ENCODE measurements at regions not wholly inside any gene's neighbourhood (a gene's known extent, or its start where the extent isn't known, plus 50 kb on each side); places are given as distances from the start of the nearest gene placed in this dataset.
"Not testable (repeated sequence)": the region's sequence is repeated elsewhere in the genome, so short reads cannot be mapped to it uniquely, and the experiment has no call there.

- H3K9me3 ChIP-seq (ENCODE audit: control insufficient read depth, low read length) = no peaks in the 10 kb centered on the region
- no peaks in the 10 kb centered on the region for H3K4me1 ChIP-seq (ENCODE audit: control insufficient read depth, insufficient read depth, low read length)
- no peak overlapping the region for H3K9ac ChIP-seq (ENCODE audit: low read length)
- no peak overlapping the region for H3K4me3 ChIP-seq (ENCODE audit: low read length)
- H3K27me3 ChIP-seq (ENCODE audit: control insufficient read depth, insufficient read depth, low read length) = no peaks in the 10 kb centered on the region
- no peaks in the 10 kb centered on the region for H3K36me3 ChIP-seq (ENCODE audit: control insufficient read depth, insufficient read depth, low read length)
Measured at GRCh38 chr5:17730421-17730820, 96.2 kb downstream of the TAF11L14 start.

- Histone ChIP-seq H3K27me3 (ENCODE audit: control insufficient read depth, insufficient read depth, low read length) (no peaks in the 10 kb centered on the region), H3K4me3 (ENCODE audit: low read length) (no peak overlapping the region), H3K4me1 (ENCODE audit: control insufficient read depth, insufficient read depth, low read length) (no peaks in the 10 kb centered on the region), H3K36me3 (ENCODE audit: control insufficient read depth, insufficient read depth, low read length) (no peaks in the 10 kb centered on the region), H3K9me3 (ENCODE audit: control insufficient read depth, low read length) (no peaks in the 10 kb centered on the region), H3K9ac (ENCODE audit: low read length) (no peak overlapping the region)
Measured at GRCh38 chr5:17732351-17732923, 98.2 kb downstream of the TAF11L14 start.

GRCh38 chr5:17734011-17734410, 99.8 kb downstream of the TAF11L14 start:
- no peaks in the 10 kb centered on the region for H3K9me3 ChIP-seq (ENCODE audit: control insufficient read depth, low read length)
- no peaks in the 10 kb centered on the region for H3K27me3 ChIP-seq (ENCODE audit: control insufficient read depth, insufficient read depth, low read length)

GRCh38 chr5:17735761-17736160, 101.5 kb downstream of the TAF11L14 start:
- H3K36me3 ChIP-seq (ENCODE audit: control insufficient read depth, insufficient read depth, low read length) = no peaks in the 10 kb centered on the region
- no peak overlapping the region for H3K9ac ChIP-seq (ENCODE audit: low read length)
- no peak overlapping the region for H3K4me3 ChIP-seq (ENCODE audit: low read length)
- no peaks in the 10 kb centered on the region for H3K4me1 ChIP-seq (ENCODE audit: control insufficient read depth, insufficient read depth, low read length)
- no peaks in the 10 kb centered on the region for H3K9me3 ChIP-seq (ENCODE audit: control insufficient read depth, low read length)
- H3K27me3 ChIP-seq (ENCODE audit: control insufficient read depth, insufficient read depth, low read length) = no peaks in the 10 kb centered on the region

More at GRCh38 chr5:17734011-17734410, 99.8 kb downstream of the TAF11L14 start:
- H3K9ac ChIP-seq (ENCODE audit: low read length) = no peak overlapping the region
- H3K36me3 ChIP-seq (ENCODE audit: control insufficient read depth, insufficient read depth, low read length) = no peaks in the 10 kb centered on the region
- no peak overlapping the region for H3K4me3 ChIP-seq (ENCODE audit: low read length)
- no peaks in the 10 kb centered on the region for H3K4me1 ChIP-seq (ENCODE audit: control insufficient read depth, insufficient read depth, low read length)

- Histone ChIP-seq H3K27me3 (ENCODE audit: control insufficient read depth, insufficient read depth, low read length) (no peaks in the 10 kb centered on the region), H3K9ac (ENCODE audit: low read length) (no peak overlapping the region), H3K4me3 (ENCODE audit: low read length) (no peak overlapping the region), H3K36me3 (ENCODE audit: control insufficient read depth, insufficient read depth, low read length) (no peaks in the 10 kb centered on the region), H3K9me3 (ENCODE audit: control insufficient read depth, low read length) (no peaks in the 10 kb centered on the region), H3K4me1 (ENCODE audit: control insufficient read depth, insufficient read depth, low read length) (no peaks in the 10 kb centered on the region)
Measured at GRCh38 chr5:17737092-17737491, 102.8 kb downstream of the TAF11L14 start.

GRCh38 chr5:17738446-17738845, 104.2 kb downstream of the TAF11L14 start:
- Histone ChIP-seq H3K4me1 (ENCODE audit: control insufficient read depth, insufficient read depth, low read length) (no peaks in the 10 kb centered on the region), H3K9ac (ENCODE audit: low read length) (no peak overlapping the region), H3K9me3 (ENCODE audit: control insufficient read depth, low read length) (no peaks in the 10 kb centered on the region), H3K27me3 (ENCODE audit: control insufficient read depth, insufficient read depth, low read length) (no peaks in the 10 kb centered on the region), H3K36me3 (ENCODE audit: control insufficient read depth, insufficient read depth, low read length) (no peaks in the 10 kb centered on the region), H3K4me3 (ENCODE audit: low read length) (no peak overlapping the region)

GRCh38 chr5:17743580-17744435, 109.5 kb downstream of the TAF11L14 start:
- Histone ChIP-seq H3K4me3 (ENCODE audit: low read length) (no peak overlapping the region), H3K9me3 (ENCODE audit: control insufficient read depth, low read length) (no peaks in the 10 kb centered on the region), H3K36me3 (ENCODE audit: control insufficient read depth, insufficient read depth, low read length) (no peaks in the 10 kb centered on the region), H3K9ac (ENCODE audit: low read length) (no peak overlapping the region), H3K27me3 (ENCODE audit: control insufficient read depth, insufficient read depth, low read length) (no peaks in the 10 kb centered on the region), H3K4me1 (ENCODE audit: control insufficient read depth, insufficient read depth, low read length) (no peaks in the 10 kb centered on the region)

- H3K4me1 ChIP-seq (ENCODE audit: control insufficient read depth, insufficient read depth, low read length) = no peaks in the 10 kb centered on the region
Measured at GRCh38 chr5:17748201-17748600, 113.9 kb downstream of the TAF11L14 start.

GRCh38 chr5:17748941-17749340, 114.7 kb downstream of the TAF11L14 start:
- Histone ChIP-seq H3K36me3 (ENCODE audit: control insufficient read depth, insufficient read depth, low read length) (no peaks in the 10 kb centered on the region), H3K27me3 (ENCODE audit: control insufficient read depth, insufficient read depth, low read length) (no peaks in the 10 kb centered on the region), H3K9ac (ENCODE audit: low read length) (no peak overlapping the region), H3K4me1 (ENCODE audit: control insufficient read depth, insufficient read depth, low read length) (no peaks in the 10 kb centered on the region), H3K4me3 (ENCODE audit: low read length) (no peak overlapping the region), H3K9me3 (ENCODE audit: control insufficient read depth, low read length) (no peaks in the 10 kb centered on the region)

More at GRCh38 chr5:17748201-17748600, 113.9 kb downstream of the TAF11L14 start:
- Histone ChIP-seq H3K4me3 (ENCODE audit: low read length) (no peak overlapping the region), H3K36me3 (ENCODE audit: control insufficient read depth, insufficient read depth, low read length) (no peaks in the 10 kb centered on the region), H3K9ac (ENCODE audit: low read length) (no peak overlapping the region), H3K27me3 (ENCODE audit: control insufficient read depth, insufficient read depth, low read length) (no peaks in the 10 kb centered on the region), H3K9me3 (ENCODE audit: control insufficient read depth, low read length) (no peaks in the 10 kb centered on the region)

GRCh38 chr5:17755406-17755805, 121.1 kb downstream of the TAF11L14 start:
- not testable (repeated sequence) for H3K4me3 ChIP-seq (ENCODE audit: low read length); H3K36me3 ChIP-seq (ENCODE audit: control insufficient read depth, insufficient read depth, low read length); H3K27me3 ChIP-seq (ENCODE audit: control insufficient read depth, insufficient read depth, low read length); H3K4me1 ChIP-seq (ENCODE audit: control insufficient read depth, insufficient read depth, low read length); H3K9ac ChIP-seq (ENCODE audit: low read length); H3K9me3 ChIP-seq (ENCODE audit: control insufficient read depth, low read length)

- H3K36me3 ChIP-seq (ENCODE audit: control insufficient read depth, insufficient read depth, low read length) = no peaks in the 10 kb centered on the region
- no peak overlapping the region for H3K4me3 ChIP-seq (ENCODE audit: low read length)
- no peaks in the 10 kb centered on the region for H3K27me3 ChIP-seq (ENCODE audit: control insufficient read depth, insufficient read depth, low read length)
- H3K9ac ChIP-seq (ENCODE audit: low read length) = no peak overlapping the region
- no peaks in the 10 kb centered on the region for H3K4me1 ChIP-seq (ENCODE audit: control insufficient read depth, insufficient read depth, low read length)
- no peaks in the 10 kb centered on the region for H3K9me3 ChIP-seq (ENCODE audit: control insufficient read depth, low read length)
Measured at GRCh38 chr5:17761326-17761725, 127.1 kb downstream of the TAF11L14 start.

- H3K27me3 ChIP-seq (ENCODE audit: control insufficient read depth, insufficient read depth, low read length) = no peaks in the 10 kb centered on the region
- H3K9me3 ChIP-seq (ENCODE audit: control insufficient read depth, low read length) = no peaks in the 10 kb centered on the region
- no peaks in the 10 kb centered on the region for H3K36me3 ChIP-seq (ENCODE audit: control insufficient read depth, insufficient read depth, low read length)
- H3K4me3 ChIP-seq (ENCODE audit: low read length) = no peak overlapping the region
- H3K9ac ChIP-seq (ENCODE audit: low read length) = no peak overlapping the region
- H3K4me1 ChIP-seq (ENCODE audit: control insufficient read depth, insufficient read depth, low read length) = no peaks in the 10 kb centered on the region
Measured at GRCh38 chr5:17763301-17763700, 129.0 kb downstream of the TAF11L14 start.

All from mucosa of stomach (tissue), 1 donor.